ENCODE measurements at regions not wholly inside any gene's neighbourhood (a gene's known extent, or its start where the extent isn't known, plus 50 kb on each side); places are given as distances from the start of the nearest gene placed in this dataset.

GRCh38 chr5:74401281-74401945 is 239.1 kb downstream of the ENC1 start:
- Histone ChIP-seq H3K27me3 (replicated peaks; ENCODE audit: insufficient read depth, low read length) (no peaks in the 10 kb centered on the region), H2AFZ (ENCODE audit: low read length) (no peak overlapping the region), H3K36me3 (replicated peaks; ENCODE audit: insufficient read depth, low read length) (no peaks in the 10 kb centered on the region), H3F3A (ENCODE audit: insufficient read depth, low read length) (no peaks in the 10 kb centered on the region), H3K4me1 (ENCODE audit: low read length) (no peaks in the 10 kb centered on the region), H3K4me2 (ENCODE audit: low read depth, low read length) (no peak overlapping the region), H3K9ac (ENCODE audit: low read length) (no peak overlapping the region), H3K27ac (ENCODE audit: low read length) (no peak overlapping the region), H4K20me1 (ENCODE audit: insufficient read depth, low read length) (no peaks in the 10 kb centered on the region), H3K9me3 (replicated peaks; ENCODE audit: insufficient read depth, low read length) (no peaks in the 10 kb centered on the region), H3K4me3 (ENCODE audit: low read length) (no peak overlapping the region), H3K79me2 (ENCODE audit: low read length) (no peaks in the 10 kb centered on the region), H3K9me2 (replicated peaks; ENCODE audit: insufficient read depth, low read length) (no peaks in the 10 kb centered on the region)
- no peak for DNase-seq
- TF ChIP-seq EZH2phosphoT487 (IDR thresholded peaks at IDR 0.05; ENCODE audit: low read length), result no peak
- TF ChIP-seq CTCF (IDR thresholded peaks at IDR 0.05; ENCODE audit: low read length), result no peak
- no peak for TF ChIP-seq EZH2 (optimal IDR thresholded peaks at IDR 0.05; ENCODE audit: low read depth, low read length)

- no peak for TF ChIP-seq EZH2phosphoT487 (IDR thresholded peaks at IDR 0.05; ENCODE audit: low read length)
- no peak for TF ChIP-seq CTCF (IDR thresholded peaks at IDR 0.05; ENCODE audit: low read length)
- TF ChIP-seq EZH2 (optimal IDR thresholded peaks at IDR 0.05; ENCODE audit: low read depth, low read length), result no peak
- peaks cover 11% of the 10 kb centered on the region for H3K4me1 ChIP-seq (ENCODE audit: low read length)
- H3F3A ChIP-seq (ENCODE audit: insufficient read depth, low read length), result 0 out of 2 replicates have a peak, but pooled peaks cover 3% of the 10 kb centered on the region
Measured at GRCh38 chr5:74400067-74400466, 240.5 kb downstream of the ENC1 start.

GRCh38 chr5:74396913-74397622 is 243.5 kb downstream of the ENC1 start:
- no peak for TF ChIP-seq EZH2phosphoT487 (IDR thresholded peaks at IDR 0.05; ENCODE audit: low read length)
- TF ChIP-seq EZH2 (optimal IDR thresholded peaks at IDR 0.05; ENCODE audit: low read depth, low read length), result no peak
- TF ChIP-seq CTCF (IDR thresholded peaks at IDR 0.05; ENCODE audit: low read length), result no peak
- Histone ChIP-seq H3F3A (ENCODE audit: insufficient read depth, low read length) (peaks cover 10% of the 10 kb centered on the region; the same call in 1 of the 2 replicates), H4K20me1 (ENCODE audit: insufficient read depth, low read length) (no peaks in the 10 kb centered on the region)

More at GRCh38 chr5:74400067-74400466, 240.5 kb downstream of the ENC1 start:
- Histone ChIP-seq H3K79me2 (ENCODE audit: low read length) (no peaks in the 10 kb centered on the region), H4K20me1 (ENCODE audit: insufficient read depth, low read length) (no peaks in the 10 kb centered on the region), H3K27ac (ENCODE audit: low read length) (no peak overlapping the region), H3K4me2 (ENCODE audit: low read depth, low read length) (no peak overlapping the region), H3K9me2 (replicated peaks; ENCODE audit: insufficient read depth, low read length) (no peaks in the 10 kb centered on the region), H3K27me3 (replicated peaks; ENCODE audit: insufficient read depth, low read length) (no peaks in the 10 kb centered on the region), H3K9me3 (replicated peaks; ENCODE audit: insufficient read depth, low read length) (no peaks in the 10 kb centered on the region), H2AFZ (ENCODE audit: low read length) (no peak overlapping the region), H3K4me3 (ENCODE audit: low read length) (no peak overlapping the region), H3K36me3 (replicated peaks; ENCODE audit: insufficient read depth, low read length) (no peaks in the 10 kb centered on the region), H3K9ac (ENCODE audit: low read length) (no peak overlapping the region)
- DNase-seq, result no peak

More at GRCh38 chr5:74396913-74397622, 243.5 kb downstream of the ENC1 start:
- DNase-seq, result no peak
- H3K27me3 ChIP-seq (replicated peaks; ENCODE audit: insufficient read depth, low read length), result no peaks in the 10 kb centered on the region
- H2AFZ ChIP-seq (ENCODE audit: low read length), result no peak overlapping the region
- H3K9me3 ChIP-seq (replicated peaks; ENCODE audit: insufficient read depth, low read length), result no peaks in the 10 kb centered on the region
- H3K9ac ChIP-seq (ENCODE audit: low read length), result no peak overlapping the region
- H3K27ac ChIP-seq (ENCODE audit: low read length), result no peak overlapping the region
- no peaks in the 10 kb centered on the region for H3K9me2 ChIP-seq (replicated peaks; ENCODE audit: insufficient read depth, low read length)
- no peak overlapping the region for H3K4me3 ChIP-seq (ENCODE audit: low read length)
- no peak overlapping the region for H3K4me2 ChIP-seq (ENCODE audit: low read depth, low read length)
- H3K4me1 ChIP-seq (ENCODE audit: low read length), result peaks cover 19% of the 10 kb centered on the region
- no peaks in the 10 kb centered on the region for H3K79me2 ChIP-seq (ENCODE audit: low read length)
- no peaks in the 10 kb centered on the region for H3K36me3 ChIP-seq (replicated peaks; ENCODE audit: insufficient read depth, low read length)
